HuH-7.5 (cell line): ENCODE measurements at regions not wholly inside any gene's neighbourhood (a gene's known extent, or its start where the extent isn't known, plus 50 kb on each side); places are given as distances from the start of the nearest gene placed in this dataset.
"Not testable (repeated sequence)": the region's sequence is repeated elsewhere in the genome, so short reads cannot be mapped to it uniquely, and the experiment has no call there.

Source experiments
- DNase-seq: peaks from one replicate; pipeline ENCODE4 v3.0.0; 2011; ENCODE audit warnings: low spot score

GRCh38 chr12:105423237-105423636 is 92.7 kb downstream of the C12orf75 start:
- DNase-seq: no peak

- DNase-seq: no peak
These were observed 93.4 kb downstream of the C12orf75 start for GRCh38 chr12:105423921-105424320.

GRCh38 chr12:105425254-105426174 is 95.0 kb downstream of the C12orf75 start:
- no peak for DNase-seq

- DNase-seq: peak; percentile 31
These were observed 96.3 kb downstream of the C12orf75 start for GRCh38 chr12:105426766-105427165.

- no peak for DNase-seq
These were observed 97.4 kb downstream of the C12orf75 start for GRCh38 chr12:105427883-105428282.

GRCh38 chr12:105428793-105429395 is 98.4 kb downstream of the C12orf75 start:
- DNase-seq: no peak

- no peak for DNase-seq
These were observed 99.0 kb downstream of the C12orf75 start for GRCh38 chr12:105429511-105429910.

- no peak for DNase-seq
These were observed 101.1 kb downstream of the C12orf75 start for GRCh38 chr12:105431537-105432100.

GRCh38 chr12:105433804-105434203 is 103.3 kb downstream of the C12orf75 start:
- DNase-seq: no peak

GRCh38 chr12:105436636-105437035 is 106.1 kb downstream of the C12orf75 start:
- no peak for DNase-seq

- DNase-seq: no peak
These were observed 109.7 kb downstream of the C12orf75 start for GRCh38 chr12:105440037-105440664.

GRCh38 chr12:105443802-105444652 is 113.5 kb downstream of the C12orf75 start:
- no peak for DNase-seq

GRCh38 chr12:105444653-105445102 is 114.2 kb downstream of the C12orf75 start:
- DNase-seq: no peak

- DNase-seq: no peak
These were observed 114.8 kb downstream of the C12orf75 start for GRCh38 chr12:105445249-105445648.

GRCh38 chr12:105445649-105446048 is 115.2 kb downstream of the C12orf75 start:
- DNase-seq: peak; percentile 25

- not testable (repeated sequence) for DNase-seq
These were observed 116.0 kb downstream of the C12orf75 start for GRCh38 chr12:105446460-105446859.

- DNase-seq: no peak
These were observed 118.9 kb downstream of the C12orf75 start for GRCh38 chr12:105449431-105449830.

GRCh38 chr12:105451211-105451610 is 120.7 kb downstream of the C12orf75 start:
- no peak for DNase-seq

- DNase-seq: no peak
These were observed 121.3 kb downstream of the C12orf75 start for GRCh38 chr12:105451798-105452197.

GRCh38 chr12:105453316-105453715 is 122.8 kb downstream of the C12orf75 start:
- DNase-seq: no peak

- DNase-seq: no peak
These were observed 124.2 kb downstream of the C12orf75 start for GRCh38 chr12:105454688-105455087.
